Ishikawa (cell line): ENCODE measurements at regions not wholly inside any gene's neighbourhood (a gene's known extent, or its start where the extent isn't known, plus 50 kb on each side); places are given as distances from the start of the nearest gene placed in this dataset.

Experiments
- CEBPB ChIP-seq: IDR thresholded peaks from 2 replicates; pipeline ENCODE4 v1.6.1; 2012
- CREB1 ChIP-seq: IDR thresholded peaks from 2 replicates; pipeline ENCODE4 v1.6.1; 2012; ENCODE audit warnings: low read depth
- EGR1 ChIP-seq: IDR thresholded peaks from 2 replicates; pipeline ENCODE4 v1.6.1; 2012
- EP300 ChIP-seq: IDR thresholded peaks from 2 replicates; pipeline ENCODE4 v1.6.1; 2012; ENCODE audit warnings: borderline replicate concordance
- FOXM1 ChIP-seq: IDR thresholded peaks from 2 replicates; pipeline ENCODE4 v1.6.1; 2012; ENCODE audit warnings: low read depth, borderline replicate concordance
- NFIC ChIP-seq: IDR thresholded peaks from 2 replicates; pipeline ENCODE4 v1.6.1; 2012
- RAD21 ChIP-seq: IDR thresholded peaks from 2 replicates; pipeline ENCODE4 v1.6.1; 2012; ENCODE audit warnings: low read depth
- TAF1 ChIP-seq: IDR thresholded peaks from 2 replicates; pipeline ENCODE4 v1.6.1; 2012; ENCODE audit warnings: low read depth, mild to moderate bottlenecking
- TCF12 ChIP-seq: IDR thresholded peaks from 2 replicates; pipeline ENCODE4 v1.6.1; 2012; ENCODE audit warnings: low read depth
- TEAD4 ChIP-seq: IDR thresholded peaks from 2 replicates; pipeline ENCODE4 v1.6.1; 2012
- YY1 ChIP-seq: IDR thresholded peaks from 2 replicates; pipeline ENCODE4 v1.6.1; 2012; ENCODE audit warnings: low read depth
- ZBTB7A ChIP-seq: IDR thresholded peaks from 2 replicates; pipeline ENCODE4 v1.6.1; 2012; ENCODE audit warnings: low read depth
- TF ChIP-seq, protein P1 (sequence below): IDR thresholded peaks from 2 replicates; pipeline ENCODE4 v1.6.1; 2012; ENCODE audit warnings: low read depth, mild to moderate bottlenecking
- TF ChIP-seq, protein P2 (sequence below): IDR thresholded peaks from 2 replicates; pipeline ENCODE4 v1.6.1; 2012

DNA sequence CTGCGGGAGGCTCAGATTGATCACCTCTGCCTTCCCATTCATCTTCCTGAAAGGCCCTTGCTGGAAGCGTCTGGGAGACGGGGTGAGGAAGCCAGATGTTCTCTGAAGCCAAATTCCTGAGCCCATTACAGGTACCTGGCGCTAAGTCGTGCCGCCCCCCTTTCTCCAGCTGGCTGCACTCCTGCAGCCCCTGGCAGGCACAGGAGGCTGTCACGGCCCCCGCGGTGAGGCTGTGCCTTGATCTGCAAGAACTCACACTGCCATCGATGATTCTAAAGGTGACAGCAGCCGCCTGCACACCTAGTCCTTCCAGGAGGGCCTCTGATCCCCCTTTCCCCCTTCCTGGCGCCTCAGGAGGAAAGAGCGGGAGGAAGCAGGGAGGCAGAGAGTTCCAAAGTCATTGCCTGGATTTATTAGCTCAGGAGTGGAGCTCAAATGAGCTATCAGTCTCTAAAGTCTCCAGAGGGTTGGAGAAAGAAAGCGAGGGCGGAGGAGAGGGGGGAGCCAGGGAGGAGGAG is 106.9 kb downstream of the RFLNA start:
- TF ChIP-seq NFIC (no peak), CREB1 (no peak), ZBTB7A (no peak), EP300 (no peak), TCF12 (peak; percentile 24; the same call in 1 of the 2 replicates)

DNA sequence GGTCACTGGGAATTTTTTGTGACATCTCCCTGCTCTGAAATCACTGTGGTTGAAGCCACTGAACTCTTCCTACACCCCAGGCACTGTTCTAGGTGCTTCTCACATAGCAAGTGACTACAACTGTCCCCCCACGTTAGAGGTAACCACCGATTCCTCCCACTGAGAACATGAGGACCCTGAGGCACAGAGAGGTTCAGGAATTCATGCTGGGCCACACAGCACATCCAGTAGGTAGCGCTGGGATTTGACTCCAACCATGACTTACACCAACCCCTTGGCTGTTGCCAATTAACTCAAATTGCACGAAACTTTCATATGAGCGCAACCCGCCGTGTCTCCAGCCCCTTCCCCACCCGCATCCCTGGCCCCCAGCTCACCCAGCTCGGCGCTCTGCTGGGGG is 105.2 kb downstream of the RFLNA start:
- TF ChIP-seq, protein P1, sequence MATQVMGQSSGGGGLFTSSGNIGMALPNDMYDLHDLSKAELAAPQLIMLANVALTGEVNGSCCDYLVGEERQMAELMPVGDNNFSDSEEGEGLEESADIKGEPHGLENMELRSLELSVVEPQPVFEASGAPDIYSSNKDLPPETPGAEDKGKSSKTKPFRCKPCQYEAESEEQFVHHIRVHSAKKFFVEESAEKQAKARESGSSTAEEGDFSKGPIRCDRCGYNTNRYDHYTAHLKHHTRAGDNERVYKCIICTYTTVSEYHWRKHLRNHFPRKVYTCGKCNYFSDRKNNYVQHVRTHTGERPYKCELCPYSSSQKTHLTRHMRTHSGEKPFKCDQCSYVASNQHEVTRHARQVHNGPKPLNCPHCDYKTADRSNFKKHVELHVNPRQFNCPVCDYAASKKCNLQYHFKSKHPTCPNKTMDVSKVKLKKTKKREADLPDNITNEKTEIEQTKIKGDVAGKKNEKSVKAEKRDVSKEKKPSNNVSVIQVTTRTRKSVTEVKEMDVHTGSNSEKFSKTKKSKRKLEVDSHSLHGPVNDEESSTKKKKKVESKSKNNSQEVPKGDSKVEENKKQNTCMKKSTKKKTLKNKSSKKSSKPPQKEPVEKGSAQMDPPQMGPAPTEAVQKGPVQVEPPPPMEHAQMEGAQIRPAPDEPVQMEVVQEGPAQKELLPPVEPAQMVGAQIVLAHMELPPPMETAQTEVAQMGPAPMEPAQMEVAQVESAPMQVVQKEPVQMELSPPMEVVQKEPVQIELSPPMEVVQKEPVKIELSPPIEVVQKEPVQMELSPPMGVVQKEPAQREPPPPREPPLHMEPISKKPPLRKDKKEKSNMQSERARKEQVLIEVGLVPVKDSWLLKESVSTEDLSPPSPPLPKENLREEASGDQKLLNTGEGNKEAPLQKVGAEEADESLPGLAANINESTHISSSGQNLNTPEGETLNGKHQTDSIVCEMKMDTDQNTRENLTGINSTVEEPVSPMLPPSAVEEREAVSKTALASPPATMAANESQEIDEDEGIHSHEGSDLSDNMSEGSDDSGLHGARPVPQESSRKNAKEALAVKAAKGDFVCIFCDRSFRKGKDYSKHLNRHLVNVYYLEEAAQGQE = no peak
- no peak for TF ChIP-seq NFIC
- TF ChIP-seq FOXM1 = no peak

DNA sequence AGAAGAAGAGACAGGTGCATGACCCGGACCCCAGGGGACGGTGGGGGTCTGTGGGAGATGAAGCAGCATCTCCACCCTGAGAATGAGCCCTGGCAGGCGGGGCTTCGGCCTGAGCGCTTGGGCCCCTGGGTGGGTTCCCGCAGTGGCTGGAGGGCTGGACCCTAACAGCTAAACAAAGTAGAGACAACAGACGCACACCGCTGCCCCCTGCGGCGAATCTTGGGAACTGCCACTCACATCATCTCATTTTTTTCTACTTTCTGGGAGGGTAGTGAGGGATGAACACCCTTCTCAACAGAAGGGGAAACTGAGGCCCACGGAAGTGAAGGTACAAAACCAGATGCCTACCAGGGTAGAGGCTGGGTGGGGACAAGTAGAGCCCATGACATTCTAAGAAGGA is 104.7 kb downstream of the RFLNA start:
- TF ChIP-seq, protein P2, sequence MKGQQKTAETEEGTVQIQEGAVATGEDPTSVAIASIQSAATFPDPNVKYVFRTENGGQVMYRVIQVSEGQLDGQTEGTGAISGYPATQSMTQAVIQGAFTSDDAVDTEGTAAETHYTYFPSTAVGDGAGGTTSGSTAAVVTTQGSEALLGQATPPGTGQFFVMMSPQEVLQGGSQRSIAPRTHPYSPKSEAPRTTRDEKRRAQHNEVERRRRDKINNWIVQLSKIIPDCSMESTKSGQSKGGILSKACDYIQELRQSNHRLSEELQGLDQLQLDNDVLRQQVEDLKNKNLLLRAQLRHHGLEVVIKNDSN = no peak
- TF ChIP-seq RAD21 (peak; percentile 44), CEBPB (no peak), YY1 (no peak), ZBTB7A (peak; percentile 30; the same call in 1 of the 2 replicates), NFIC (no peak), EGR1 (no peak), CREB1 (no peak)
- TF ChIP-seq, protein P1 = no peak

DNA sequence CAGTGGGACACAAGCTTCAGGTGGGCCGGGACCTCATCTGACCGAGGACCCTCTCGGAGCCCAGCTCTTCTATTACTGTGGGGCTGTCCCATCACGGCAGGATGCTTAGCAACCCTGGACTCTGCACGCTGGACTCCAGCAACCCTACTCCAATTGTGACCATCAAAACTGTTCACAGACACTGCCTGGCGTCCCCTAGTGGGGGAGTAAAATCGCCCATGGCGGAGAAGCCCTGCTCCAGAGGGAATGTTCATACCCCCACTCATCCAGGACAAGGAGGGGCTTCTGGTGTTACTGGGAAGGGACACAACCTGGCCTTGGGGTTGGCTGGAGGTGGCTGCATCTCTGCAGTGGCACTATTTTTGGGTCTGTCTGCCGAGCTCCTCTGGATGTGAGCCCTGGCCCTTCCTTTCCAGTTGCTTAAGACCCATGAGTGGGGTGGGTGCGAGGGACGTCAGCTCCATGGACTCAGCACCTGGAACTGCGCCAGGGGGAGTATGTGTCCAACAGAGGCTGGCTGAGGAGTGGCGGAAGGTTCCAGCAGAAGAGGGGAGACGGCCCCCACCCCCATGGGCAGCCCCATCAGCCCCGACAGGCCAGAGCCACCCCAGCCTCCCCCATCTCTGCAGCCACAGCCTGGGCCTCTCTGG is 103.8 kb downstream of the RFLNA start:
- TF ChIP-seq RAD21 = peak; percentile 4; the same call in 1 of the 2 replicates
- TF ChIP-seq TAF1 = no peak
- no peak for TF ChIP-seq CEBPB
- TF ChIP-seq ZBTB7A = 0 out of 2 replicates have a peak, but pooled peaks have one; percentile 23

DNA sequence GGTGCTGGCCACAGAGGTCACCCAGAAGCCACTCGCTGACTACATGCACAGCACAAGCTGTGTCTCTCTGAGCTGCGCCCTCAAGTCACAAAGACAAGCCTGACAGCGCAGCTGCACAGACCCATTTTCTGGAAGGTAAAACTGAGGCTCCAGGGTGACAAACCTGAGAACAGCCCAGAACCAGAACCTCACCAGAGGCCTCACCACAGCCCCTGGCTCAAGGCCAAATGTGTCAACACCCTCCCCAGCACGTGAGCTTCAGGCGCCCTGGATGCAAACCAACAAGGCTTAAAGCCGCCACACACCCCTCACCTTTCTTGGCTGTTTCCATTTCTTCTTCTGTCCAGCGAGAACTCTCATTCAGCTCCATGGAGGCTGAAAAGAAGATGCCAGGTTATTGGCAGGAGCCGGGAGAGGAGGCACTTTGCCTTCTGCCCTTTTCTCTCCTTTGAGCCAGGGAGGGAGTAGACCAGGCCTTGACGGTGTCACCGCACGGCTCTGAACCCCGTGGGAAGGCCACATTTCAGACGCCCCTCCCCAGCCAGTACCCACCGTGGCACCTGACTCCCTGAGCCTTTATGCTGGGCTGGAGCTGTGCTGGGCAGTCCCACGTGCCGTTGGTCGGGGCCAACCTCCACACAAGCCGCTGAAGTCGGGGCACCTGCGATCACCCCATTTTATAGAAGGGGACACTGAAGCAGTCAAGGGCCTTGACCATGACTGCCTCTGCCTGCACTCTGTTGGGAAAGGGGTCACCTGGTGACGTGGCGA is 103.1 kb downstream of the RFLNA start:
- TF ChIP-seq TAF1 (no peak), NFIC (peak; percentile 77)
- TF ChIP-seq, protein P2 = peak; percentile 47

DNA sequence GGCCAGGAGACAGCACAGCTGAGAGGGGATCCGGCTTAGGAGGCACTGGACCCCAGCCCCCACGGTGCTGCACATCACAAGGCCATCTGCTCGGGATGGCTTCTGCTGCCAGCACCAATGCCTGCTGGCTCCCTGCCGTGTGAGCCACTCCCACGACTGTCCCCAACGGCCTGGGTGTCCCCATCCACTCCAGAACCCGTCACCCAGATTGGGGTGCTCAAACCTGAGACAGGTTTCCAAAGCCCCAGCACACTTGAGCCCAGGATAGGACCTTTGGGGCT is 102.4 kb downstream of the RFLNA start:
- no peak for TF ChIP-seq EP300
- TF ChIP-seq TAF1 = no peak
- TF ChIP-seq NFIC = no peak
- TF ChIP-seq TCF12 = no peak
- no peak for TF ChIP-seq CREB1
- TF ChIP-seq YY1 = no peak
- no peak for TF ChIP-seq TEAD4
- no peak for TF ChIP-seq RAD21
- TF ChIP-seq, protein P2 = no peak
- TF ChIP-seq EGR1 = no peak
- TF ChIP-seq ZBTB7A = no peak
- TF ChIP-seq, protein P1 = no peak
- no peak for TF ChIP-seq FOXM1
